Astrocyte (in vitro differentiated cells and primary cell): ENCODE measurements at regions not wholly inside any gene's neighbourhood (a gene's known extent, or its start where the extent isn't known, plus 50 kb on each side); places are given as distances from the start of the nearest gene placed in this dataset.

Experiments
- CTCF ChIP-seq: IDR thresholded peaks from 2 replicates; pipeline ENCODE4 v1.5.1; 2011; ENCODE audit warnings: low read depth, mild to moderate bottlenecking, inconsistent platforms, low read length, moderate library complexity; ENCODE audit not compliant: insufficient read depth
- EZH2 ChIP-seq: IDR thresholded peaks from 2 replicates; pipeline ENCODE4 v1.6.1; 2012; ENCODE audit warnings: mild to moderate bottlenecking, low read length, inconsistent platforms; ENCODE audit not compliant: insufficient read depth

GRCh38 chr7:367351-367901, 77.5 kb downstream of the FOXL3 start:
- TF ChIP-seq CTCF (no peak), EZH2 (no peak)
